ENCODE measurements at regions not wholly inside any gene's neighbourhood (a gene's known extent, or its start where the extent isn't known, plus 50 kb on each side); places are given as distances from the start of the nearest gene placed in this dataset.

GRCh38 chr2:133723133-133723532 is 154.9 kb upstream of the NCKAP5 start:
- DNase-seq = no peak

- no peak for DNase-seq
These were observed 158.7 kb upstream of the NCKAP5 start for GRCh38 chr2:133726973-133727372.

GRCh38 chr2:133732059-133732458 is 163.8 kb upstream of the NCKAP5 start:
- no peak for DNase-seq

GRCh38 chr2:133732982-133733900 is 165.0 kb upstream of the NCKAP5 start:
- no peak for DNase-seq

- no peak for DNase-seq
These were observed 165.6 kb upstream of the NCKAP5 start for GRCh38 chr2:133733901-133734255.

GRCh38 chr2:133734716-133735495 is 166.6 kb upstream of the NCKAP5 start:
- no peak for DNase-seq

- DNase-seq = no peak
These were observed 168.4 kb upstream of the NCKAP5 start for GRCh38 chr2:133736674-133737073.

- DNase-seq = no peak
These were observed 169.2 kb upstream of the NCKAP5 start for GRCh38 chr2:133737242-133737993.

- DNase-seq = no peak
These were observed 170.8 kb upstream of the NCKAP5 start for GRCh38 chr2:133739039-133739438.

- no peak for DNase-seq
These were observed 172.2 kb upstream of the NCKAP5 start for GRCh38 chr2:133740500-133740899.

GRCh38 chr2:133748007-133748700 is 179.9 kb upstream of the NCKAP5 start:
- DNase-seq = no peak

GRCh38 chr2:133753665-133754064 is 185.4 kb upstream of the NCKAP5 start:
- DNase-seq = no peak

- DNase-seq = no peak
These were observed 187.4 kb upstream of the NCKAP5 start for GRCh38 chr2:133755480-133756300.

- DNase-seq = no peak
These were observed 188.6 kb upstream of the NCKAP5 start for GRCh38 chr2:133756833-133757232.

GRCh38 chr2:133760376-133760775 is 192.1 kb upstream of the NCKAP5 start:
- DNase-seq = no peak

GRCh38 chr2:133765658-133766057 is 197.4 kb upstream of the NCKAP5 start:
- DNase-seq = no peak

- DNase-seq = no peak
These were observed 198.0 kb upstream of the NCKAP5 start for GRCh38 chr2:133766164-133766832.

- no peak for DNase-seq
These were observed 200.0 kb upstream of the NCKAP5 start for GRCh38 chr2:133768256-133768655.

- no peak for DNase-seq
These were observed 200.6 kb upstream of the NCKAP5 start for GRCh38 chr2:133768658-133769435.
